Pulmonary artery endothelial cell (primary cell): ENCODE measurements at regions not wholly inside any gene's neighbourhood (a gene's known extent, or its start where the extent isn't known, plus 50 kb on each side); places are given as distances from the start of the nearest gene placed in this dataset.
"Not testable (repeated sequence)": the region's sequence is repeated elsewhere in the genome, so short reads cannot be mapped to it uniquely, and the experiment has no call there.

Experiments
- DNase-seq: peaks from one replicate; pipeline ENCODE4 v3.0.0-alpha.2; 2011; ENCODE audit warnings: low read depth, low spot score

GRCh38 chr18:75757951-75758350 is 330.4 kb upstream of the SMIM21 start:
- no peak for DNase-seq

- DNase-seq = no peak
Observed at GRCh38 chr18:75754433-75754832, 326.9 kb upstream of the SMIM21 start.

- DNase-seq = no peak
Observed at GRCh38 chr18:75753753-75754152, 326.2 kb upstream of the SMIM21 start.

GRCh38 chr18:75752740-75753263 is 325.3 kb upstream of the SMIM21 start:
- DNase-seq = no peak

- DNase-seq = no peak
Observed at GRCh38 chr18:75745147-75745546, 317.6 kb upstream of the SMIM21 start.

- DNase-seq = no peak
Observed at GRCh38 chr18:75742516-75742915, 315.0 kb upstream of the SMIM21 start.

- no peak for DNase-seq
Observed at GRCh38 chr18:75739682-75740081, 312.2 kb upstream of the SMIM21 start.

GRCh38 chr18:75735291-75735690 is 307.8 kb upstream of the SMIM21 start:
- no peak for DNase-seq

GRCh38 chr18:75730249-75730648 is 302.7 kb upstream of the SMIM21 start:
- DNase-seq = no peak

GRCh38 chr18:75728621-75729020 is 301.1 kb upstream of the SMIM21 start:
- no peak for DNase-seq

- DNase-seq = no peak
Observed at GRCh38 chr18:75727456-75727855, 300.0 kb upstream of the SMIM21 start.

GRCh38 chr18:75723521-75724340 is 296.2 kb upstream of the SMIM21 start:
- no peak for DNase-seq

- no peak for DNase-seq
Observed at GRCh38 chr18:75714766-75715165, 287.3 kb upstream of the SMIM21 start.

GRCh38 chr18:75712124-75712867 is 284.8 kb upstream of the SMIM21 start:
- DNase-seq = not testable (repeated sequence)

- no peak for DNase-seq
Observed at GRCh38 chr18:75700561-75700960, 273.1 kb upstream of the SMIM21 start.

GRCh38 chr18:75698861-75699260 is 271.4 kb upstream of the SMIM21 start:
- no peak for DNase-seq

- no peak for DNase-seq
Observed at GRCh38 chr18:75697493-75697892, 270.0 kb upstream of the SMIM21 start.

GRCh38 chr18:75696391-75696790 is 268.9 kb upstream of the SMIM21 start:
- DNase-seq = no peak

- DNase-seq = no peak
Observed at GRCh38 chr18:75694292-75694691, 266.8 kb upstream of the SMIM21 start.

GRCh38 chr18:75691483-75691882 is 264.0 kb upstream of the SMIM21 start:
- no peak for DNase-seq

GRCh38 chr18:75690283-75690682 is 262.8 kb upstream of the SMIM21 start:
- not testable (repeated sequence) for DNase-seq

- DNase-seq = no peak
Observed at GRCh38 chr18:75687626-75688025, 260.1 kb upstream of the SMIM21 start.

- no peak for DNase-seq
Observed at GRCh38 chr18:75683426-75683825, 255.9 kb upstream of the SMIM21 start.
